ENCODE measurements at regions not wholly inside any gene's neighbourhood (a gene's known extent, or its start where the extent isn't known, plus 50 kb on each side); places are given as distances from the start of the nearest gene placed in this dataset.

DNA sequence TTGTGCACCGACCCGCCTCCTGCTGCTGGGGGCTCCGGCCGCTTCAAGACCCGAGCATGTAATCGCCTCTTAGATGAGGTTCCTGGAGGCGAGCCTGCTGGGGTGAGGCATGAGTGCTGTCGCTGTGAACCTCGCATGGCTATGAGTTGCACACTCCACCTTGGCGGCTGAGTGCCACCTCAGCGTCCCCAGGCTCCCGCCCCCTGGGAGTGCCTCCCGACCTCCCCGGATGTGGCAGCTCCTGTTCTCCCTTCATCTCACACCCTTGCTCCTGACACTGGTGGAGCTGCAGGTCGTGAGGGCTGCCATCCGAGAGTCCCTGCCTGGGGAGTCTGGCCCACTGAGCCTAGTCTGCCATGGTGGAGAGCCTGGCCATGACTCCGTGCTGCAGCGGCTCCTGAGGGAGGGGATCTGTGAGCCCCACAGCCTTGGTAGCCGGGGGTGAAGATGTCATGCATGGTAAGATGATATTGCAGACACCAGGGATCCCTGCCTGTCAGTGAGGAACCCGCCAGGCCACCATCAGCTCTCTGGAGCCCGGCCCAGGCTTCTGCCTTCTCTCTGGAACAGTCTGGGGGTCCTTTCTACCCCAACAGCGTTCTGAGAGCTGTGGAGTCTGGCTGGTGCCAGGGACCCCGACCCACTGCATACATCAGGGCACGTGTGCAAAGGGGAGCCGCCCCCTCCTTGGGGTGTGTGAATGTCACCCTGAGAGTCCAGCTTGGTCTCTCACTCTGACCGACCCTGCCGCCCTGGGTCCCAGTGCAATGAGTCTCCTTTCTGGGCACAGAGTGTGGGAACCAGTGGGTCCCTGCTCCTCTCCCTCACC lies 61.6 kb upstream of the HS6ST1 start:
- TF ChIP-seq, protein P1, sequence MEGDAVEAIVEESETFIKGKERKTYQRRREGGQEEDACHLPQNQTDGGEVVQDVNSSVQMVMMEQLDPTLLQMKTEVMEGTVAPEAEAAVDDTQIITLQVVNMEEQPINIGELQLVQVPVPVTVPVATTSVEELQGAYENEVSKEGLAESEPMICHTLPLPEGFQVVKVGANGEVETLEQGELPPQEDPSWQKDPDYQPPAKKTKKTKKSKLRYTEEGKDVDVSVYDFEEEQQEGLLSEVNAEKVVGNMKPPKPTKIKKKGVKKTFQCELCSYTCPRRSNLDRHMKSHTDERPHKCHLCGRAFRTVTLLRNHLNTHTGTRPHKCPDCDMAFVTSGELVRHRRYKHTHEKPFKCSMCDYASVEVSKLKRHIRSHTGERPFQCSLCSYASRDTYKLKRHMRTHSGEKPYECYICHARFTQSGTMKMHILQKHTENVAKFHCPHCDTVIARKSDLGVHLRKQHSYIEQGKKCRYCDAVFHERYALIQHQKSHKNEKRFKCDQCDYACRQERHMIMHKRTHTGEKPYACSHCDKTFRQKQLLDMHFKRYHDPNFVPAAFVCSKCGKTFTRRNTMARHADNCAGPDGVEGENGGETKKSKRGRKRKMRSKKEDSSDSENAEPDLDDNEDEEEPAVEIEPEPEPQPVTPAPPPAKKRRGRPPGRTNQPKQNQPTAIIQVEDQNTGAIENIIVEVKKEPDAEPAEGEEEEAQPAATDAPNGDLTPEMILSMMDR (optimal IDR thresholded peaks at IDR 0.05 in 1 of 3, IDR thresholded peaks at IDR 0.05 in 1 of 3, conservative IDR thresholded peaks at IDR 0.05 in 1 of 3; ENCODE audit: extremely low read depth in 1 of 3, insufficient read depth in 2 of 3, low read length in 3 of 3) = no peak
- no peak for TF ChIP-seq EZH2 (IDR thresholded peaks at IDR 0.05; ENCODE audit: low read length)
